Heart left ventricle (tissue), 16 donors: ENCODE measurements at regions not wholly inside any gene's neighbourhood (a gene's known extent, or its start where the extent isn't known, plus 50 kb on each side); places are given as distances from the start of the nearest gene placed in this dataset.

Source experiments
- ATAC-seq, 4 donors: fragments of 200-7000 bp; cut with Tn5 transposase; one replicate each; pipeline ENCODE4 v1.9.1; 2020 to 2022; ENCODE audit warnings: moderate library complexity in 4 of 4, mild to moderate bottlenecking in 3 of 4, moderate number of reproducible peaks in 1 of 4
- DNase-seq, 5 donors: peaks; one replicate each; pipeline ENCODE4 v3.0.0-alpha.2; 2020
- H3K27ac ChIP-seq, 12 donors: fragments of 200-600 bp; sonication (generic) in 4 of 12; one replicate each; pipeline versions ENCODE4 v1.5.0 to v1.8.0; 2016 to 2022; ENCODE audit warnings: mild to moderate bottlenecking in 2 of 12
- H3K27me3 ChIP-seq, 9 donors: fragments of 200-600 bp; sonication (generic) in 2 of 9; one replicate each; pipeline versions ENCODE4 v1.5.1 to v1.8.0; 2016 to 2022; ENCODE audit warnings: mild to moderate bottlenecking in 3 of 9
- H3K36me3 ChIP-seq, 9 donors: fragments of 200-600 bp; sonication (generic) in 2 of 9; one replicate each; pipeline versions ENCODE4 v1.5.0 to v1.8.0; 2018 to 2022; ENCODE audit warnings: mild to moderate bottlenecking in 2 of 9
- H3K4me1 ChIP-seq, 12 donors: fragments of 200-600 bp; sonication (generic) in 4 of 12; one replicate each; pipeline versions ENCODE4 v1.5.0 to v1.8.0; 2016 to 2022; ENCODE audit warnings: mild to moderate bottlenecking in 3 of 12
- H3K4me3 ChIP-seq, 12 donors: fragments of 200-600 bp; sonication (generic) in 4 of 12; one replicate each; pipeline versions ENCODE4 v1.5.0 to v1.8.0; 2017 to 2022; ENCODE audit warnings: mild to moderate bottlenecking in 9 of 12, moderate library complexity in 4 of 12
- H3K9me3 ChIP-seq, 12 donors: fragments of 200-600 bp; sonication (generic) in 4 of 12; one replicate each; pipeline versions ENCODE4 v1.5.0 to v1.8.0; 2016 to 2022; ENCODE audit warnings: mild to moderate bottlenecking in 1 of 12
- CTCF ChIP-seq, 12 donors: fragments of 200-600 bp; sonication (generic) in 4 of 12; IDR thresholded peaks; one replicate each; pipeline versions ENCODE4 v1.5.0 to v1.8.0; 2018 to 2022; ENCODE audit warnings: antibody characterized with exemption in 12 of 12, mild to moderate bottlenecking in 5 of 12
- POLR2A ChIP-seq, 2 donors: fragments of 450-650 bp; IDR thresholded peaks; one replicate each; pipeline ENCODE4 v1.6.1; 2017; ENCODE audit warnings: antibody characterized with exemption in 2 of 2, mild to moderate bottlenecking in 2 of 2, moderate library complexity in 2 of 2
- WGBS, 4 donors: extraction: QIAGEN DNeasy Blood & Tissue Kit in 2 of 4; methylation state at CpG; one replicate each; pipeline versions ENCODE4 v1.1.5 to v1.1.7; 2013 to 2018; 5-methylcytosine and 5-hydroxymethylcytosine counted together
- intact Hi-C, 10 donors: fragments of 100-400 bp; cut with DNase I; formaldehyde crosslinking; loops; one replicate each; pipeline versions ENCODE4 v1.11.1 to v1.14.2; 2022
- donor health status: ischemic (EF 13 %, LVEDD 7.1; RV severe dilation, severe dysfunction).
- donor health status: healthy with polysubstance abuse.
- donor health status: DM: no; HTN: yes; CAD: no.
- donor health status: DM: no; HTN: no; CAD: no.
- donor health status: ischemic (EF 25% LVEDD 6.9; RV normal size, moderate dysfunction).
- donor health status: ischemic (EF 25% LVEDD 5.7; RV mildly dilated, moderate dysfunction).
- donor health status: healthy.
- donor health status: DM: yes; HTN: yes; CAD: no.
- donor health status: ischemic (EF 35%, LVEDD 5.7; RV mildly dilated, moderate dysfunction).
- donor health status: nonischemic (EF 11% LVEDD 7.7; RV severe dilation, severe dysfunction).
- donor health status: DM: yes; HTN: yes; CAD: no.
- donor health status: PGD.
- donor health status: ischemic (EF 29% LVEDD 5.4; RV normal size, mild dysfunction).
- donor health status: nonischemic (EF 23%, LVEDD 6.1; RV moderate dilation, normal function).

GRCh38 chr18:45412577-45412976, 202.7 kb upstream of the SLC14A2 start:
- TF ChIP-seq POLR2A (IDR thresholded peaks at IDR 0.05) (no peak), CTCF (IDR thresholded peaks at IDR 0.05) (no peak)
- Histone ChIP-seq H3K4me3 (no peak overlapping the region), H3K27ac (no peak overlapping the region), H3K27me3 (no peaks in the 10 kb centered on the region), H3K36me3 (no peaks in the 10 kb centered on the region), H3K9me3 (no peaks in the 10 kb centered on the region), H3K4me1 (no peaks in the 10 kb centered on the region)
- DNase-seq (no peak), ATAC-seq (no peak)
- WGBS, 4 donors = 87 to 95% (median 91%) methylated on average over 1 of the region's 1 CpG
- intact Hi-C loops = no loop called here

- intact Hi-C loops = no loop called here
- 85 to 89% (median 87%) methylated on average over 4 of the region's 4 CpGs for WGBS, 4 donors
- no peaks in the 10 kb centered on the region for H3K9me3 ChIP-seq
- H3K4me1 ChIP-seq = no peaks in the 10 kb centered on the region
- H3K4me3 ChIP-seq = no peak overlapping the region
- H3K36me3 ChIP-seq = no peaks in the 10 kb centered on the region
- no peak overlapping the region for H3K27ac ChIP-seq
- ATAC-seq (no peak), DNase-seq (no peak)
- TF ChIP-seq POLR2A (IDR thresholded peaks at IDR 0.05) (no peak), CTCF (IDR thresholded peaks at IDR 0.05) (no peak)
- no peaks in the 10 kb centered on the region for H3K27me3 ChIP-seq
Measured at GRCh38 chr18:45413180-45413836, 202.0 kb upstream of the SLC14A2 start.

- intact Hi-C loops = no loop called here
- 58 to 65% (median 63%) methylated on average over 7 of the region's 7 CpGs for WGBS, 4 donors
- ATAC-seq (no peak), DNase-seq (no peak)
- H3K27me3 ChIP-seq = no peaks in the 10 kb centered on the region
- no peaks in the 10 kb centered on the region for H3K9me3 ChIP-seq
- H3K36me3 ChIP-seq = no peaks in the 10 kb centered on the region
- TF ChIP-seq CTCF (IDR thresholded peaks at IDR 0.05) (no peak), POLR2A (IDR thresholded peaks at IDR 0.05) (no peak)
- no peak overlapping the region for H3K4me3 ChIP-seq
- H3K4me1 ChIP-seq = no peaks in the 10 kb centered on the region
- no peak overlapping the region for H3K27ac ChIP-seq
Measured at GRCh38 chr18:45415614-45416013, 199.7 kb upstream of the SLC14A2 start.

- TF ChIP-seq POLR2A (IDR thresholded peaks at IDR 0.05) = no peak
- TF ChIP-seq CTCF (IDR thresholded peaks at IDR 0.05) = no peak
- Histone ChIP-seq H3K4me3 (no peak overlapping the region), H3K27ac (no peak overlapping the region), H3K27me3 (no peaks in the 10 kb centered on the region), H3K4me1 (no peaks in the 10 kb centered on the region), H3K36me3 (no peaks in the 10 kb centered on the region), H3K9me3 (no peaks in the 10 kb centered on the region)
- intact Hi-C loops = no loop called here
- ATAC-seq = no peak
- no peak for DNase-seq
- WGBS, 4 donors = 74 to 85% (median 80%) methylated on average over 5 of the region's 5 CpGs
Measured at GRCh38 chr18:45416168-45416567, 199.1 kb upstream of the SLC14A2 start.
